ENCODE measurements at regions not wholly inside any gene's neighbourhood (a gene's known extent, or its start where the extent isn't known, plus 50 kb on each side); places are given as distances from the start of the nearest gene placed in this dataset.

- Histone ChIP-seq H3K4me1 (ENCODE audit: control insufficient read depth, insufficient read depth, low read length) (no peaks in the 10 kb centered on the region), H3K4me3 (ENCODE audit: low read depth, low read length) (no peak overlapping the region), H3K27ac (ENCODE audit: extremely low read depth, low read depth, low read length) (no peak overlapping the region), H3K36me3 (ENCODE audit: control insufficient read depth in 2 of 2, insufficient read depth in 1 of 2, low read length in 2 of 2) (no peaks in the 10 kb centered on the region), H3K9me3 (ENCODE audit: control insufficient read depth, insufficient read depth, low read depth, low read length) (no peaks in the 10 kb centered on the region)
- TF ChIP-seq ZNF488 (tag by site-specific recombination; IDR thresholded peaks at IDR 0.05): 0 out of 2 replicates have a peak, but pooled peaks have one; percentile 12
- 0 out of 2 replicates have a peak, but pooled peaks have one; percentile 55 for TF ChIP-seq ZNF521 (tag by site-specific recombination; IDR thresholded peaks at IDR 0.05)
- TF ChIP-seq ZNF596 (tag by site-specific recombination; IDR thresholded peaks at IDR 0.05): no peak
- TF ChIP-seq ZNF777 (tag by site-specific recombination; IDR thresholded peaks at IDR 0.05; ENCODE audit: borderline replicate concordance): 0 out of 2 replicates have a peak, but pooled peaks have one; percentile 52
- CTCF ChIA-PET: no interaction called here
- POLR2A ChIA-PET: no interaction called here
These were observed 633.2 kb upstream of the EEF2KMT start for GRCh38 chr16:5730783-5731182.

DNA sequence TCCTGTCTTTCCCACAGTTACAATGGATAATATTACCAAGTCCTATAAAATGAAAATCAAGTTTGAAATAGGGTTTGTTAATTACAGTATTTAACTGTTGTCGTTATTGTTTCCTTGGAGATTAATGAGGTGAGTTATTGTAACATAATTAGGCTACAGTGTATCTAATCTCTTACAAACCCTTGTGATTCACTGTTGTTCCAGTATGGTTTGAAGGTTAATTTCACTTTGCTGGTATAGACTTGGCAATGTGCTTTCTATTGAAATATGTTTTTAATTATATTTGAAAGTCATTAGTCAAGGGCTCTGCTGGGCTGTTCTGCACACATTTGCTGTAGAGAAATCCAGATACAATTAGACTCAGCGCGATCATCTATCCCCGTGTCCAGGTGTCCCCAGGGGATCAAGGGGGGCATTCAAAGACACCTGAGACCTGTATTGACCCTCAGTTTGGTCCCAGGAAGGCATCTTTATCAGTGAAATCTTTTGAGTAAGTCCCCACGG, 624.6 kb upstream of the EEF2KMT start:
- CTCF ChIA-PET: interaction anchor here (0.5 kb wide), 1 partner anchor 183 kb away, joined by 3 read pairs; no protein-coding TSS in a partner anchor
- Histone ChIP-seq H3K36me3 (ENCODE audit: control insufficient read depth in 2 of 2, insufficient read depth in 1 of 2, low read length in 2 of 2) (no peaks in the 10 kb centered on the region), H3K4me1 (ENCODE audit: control insufficient read depth, insufficient read depth, low read length) (no peaks in the 10 kb centered on the region), H3K27ac (ENCODE audit: extremely low read depth, low read depth, low read length) (no peak overlapping the region), H3K9me3 (ENCODE audit: control insufficient read depth, insufficient read depth, low read depth, low read length) (no peaks in the 10 kb centered on the region), H3K4me3 (ENCODE audit: low read depth, low read length) (no peak overlapping the region)
- POLR2A ChIA-PET: no interaction called here
- no peak for TF ChIP-seq TRIM28 (IDR thresholded peaks at IDR 0.05; ENCODE audit: borderline replicate concordance, low read length)
- no peak for TF ChIP-seq ZEB2 (tag by site-specific recombination; IDR thresholded peaks at IDR 0.05)
- TF ChIP-seq ZNF600 (tag by site-specific recombination; IDR thresholded peaks at IDR 0.05): no peak
- TF ChIP-seq ZNF791 (tag by site-specific recombination; IDR thresholded peaks at IDR 0.05): no peak
- TF ChIP-seq, protein P1, sequence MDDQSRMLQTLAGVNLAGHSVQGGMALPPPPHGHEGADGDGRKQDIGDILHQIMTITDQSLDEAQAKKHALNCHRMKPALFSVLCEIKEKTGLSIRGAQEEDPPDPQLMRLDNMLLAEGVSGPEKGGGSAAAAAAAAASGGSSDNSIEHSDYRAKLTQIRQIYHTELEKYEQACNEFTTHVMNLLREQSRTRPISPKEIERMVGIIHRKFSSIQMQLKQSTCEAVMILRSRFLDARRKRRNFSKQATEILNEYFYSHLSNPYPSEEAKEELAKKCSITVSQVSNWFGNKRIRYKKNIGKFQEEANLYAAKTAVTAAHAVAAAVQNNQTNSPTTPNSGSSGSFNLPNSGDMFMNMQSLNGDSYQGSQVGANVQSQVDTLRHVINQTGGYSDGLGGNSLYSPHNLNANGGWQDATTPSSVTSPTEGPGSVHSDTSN (CRISPR knock-in tag; IDR thresholded peaks at IDR 0.05): no peak
- TF ChIP-seq, protein P2, sequence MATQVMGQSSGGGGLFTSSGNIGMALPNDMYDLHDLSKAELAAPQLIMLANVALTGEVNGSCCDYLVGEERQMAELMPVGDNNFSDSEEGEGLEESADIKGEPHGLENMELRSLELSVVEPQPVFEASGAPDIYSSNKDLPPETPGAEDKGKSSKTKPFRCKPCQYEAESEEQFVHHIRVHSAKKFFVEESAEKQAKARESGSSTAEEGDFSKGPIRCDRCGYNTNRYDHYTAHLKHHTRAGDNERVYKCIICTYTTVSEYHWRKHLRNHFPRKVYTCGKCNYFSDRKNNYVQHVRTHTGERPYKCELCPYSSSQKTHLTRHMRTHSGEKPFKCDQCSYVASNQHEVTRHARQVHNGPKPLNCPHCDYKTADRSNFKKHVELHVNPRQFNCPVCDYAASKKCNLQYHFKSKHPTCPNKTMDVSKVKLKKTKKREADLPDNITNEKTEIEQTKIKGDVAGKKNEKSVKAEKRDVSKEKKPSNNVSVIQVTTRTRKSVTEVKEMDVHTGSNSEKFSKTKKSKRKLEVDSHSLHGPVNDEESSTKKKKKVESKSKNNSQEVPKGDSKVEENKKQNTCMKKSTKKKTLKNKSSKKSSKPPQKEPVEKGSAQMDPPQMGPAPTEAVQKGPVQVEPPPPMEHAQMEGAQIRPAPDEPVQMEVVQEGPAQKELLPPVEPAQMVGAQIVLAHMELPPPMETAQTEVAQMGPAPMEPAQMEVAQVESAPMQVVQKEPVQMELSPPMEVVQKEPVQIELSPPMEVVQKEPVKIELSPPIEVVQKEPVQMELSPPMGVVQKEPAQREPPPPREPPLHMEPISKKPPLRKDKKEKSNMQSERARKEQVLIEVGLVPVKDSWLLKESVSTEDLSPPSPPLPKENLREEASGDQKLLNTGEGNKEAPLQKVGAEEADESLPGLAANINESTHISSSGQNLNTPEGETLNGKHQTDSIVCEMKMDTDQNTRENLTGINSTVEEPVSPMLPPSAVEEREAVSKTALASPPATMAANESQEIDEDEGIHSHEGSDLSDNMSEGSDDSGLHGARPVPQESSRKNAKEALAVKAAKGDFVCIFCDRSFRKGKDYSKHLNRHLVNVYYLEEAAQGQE (tag by site-specific recombination; IDR thresholded peaks at IDR 0.05): no peak
- no peak for TF ChIP-seq ZBTB21 (tag by site-specific recombination; IDR thresholded peaks at IDR 0.05)
- TF ChIP-seq ZBTB11 (tag by site-specific recombination; conservative IDR thresholded peaks at IDR 0.05; ENCODE audit: low read depth): no peak
- no peak for TF ChIP-seq ZFP3 (tag by site-specific recombination; IDR thresholded peaks at IDR 0.05; ENCODE audit: low read depth)
- TF ChIP-seq PATZ1 (tag by site-specific recombination; IDR thresholded peaks at IDR 0.05): no peak
- no peak for TF ChIP-seq ZBTB8A (tag by site-specific recombination; IDR thresholded peaks at IDR 0.05)
- TF ChIP-seq, protein P3, sequence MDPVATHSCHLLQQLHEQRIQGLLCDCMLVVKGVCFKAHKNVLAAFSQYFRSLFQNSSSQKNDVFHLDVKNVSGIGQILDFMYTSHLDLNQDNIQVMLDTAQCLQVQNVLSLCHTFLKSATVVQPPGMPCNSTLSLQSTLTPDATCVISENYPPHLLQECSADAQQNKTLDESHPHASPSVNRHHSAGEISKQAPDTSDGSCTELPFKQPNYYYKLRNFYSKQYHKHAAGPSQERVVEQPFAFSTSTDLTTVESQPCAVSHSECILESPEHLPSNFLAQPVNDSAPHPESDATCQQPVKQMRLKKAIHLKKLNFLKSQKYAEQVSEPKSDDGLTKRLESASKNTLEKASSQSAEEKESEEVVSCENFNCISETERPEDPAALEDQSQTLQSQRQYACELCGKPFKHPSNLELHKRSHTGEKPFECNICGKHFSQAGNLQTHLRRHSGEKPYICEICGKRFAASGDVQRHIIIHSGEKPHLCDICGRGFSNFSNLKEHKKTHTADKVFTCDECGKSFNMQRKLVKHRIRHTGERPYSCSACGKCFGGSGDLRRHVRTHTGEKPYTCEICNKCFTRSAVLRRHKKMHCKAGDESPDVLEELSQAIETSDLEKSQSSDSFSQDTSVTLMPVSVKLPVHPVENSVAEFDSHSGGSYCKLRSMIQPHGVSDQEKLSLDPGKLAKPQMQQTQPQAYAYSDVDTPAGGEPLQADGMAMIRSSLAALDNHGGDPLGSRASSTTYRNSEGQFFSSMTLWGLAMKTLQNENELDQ (tag by site-specific recombination; IDR thresholded peaks at IDR 0.05; ENCODE audit: low read depth): no peak
- no peak for TF ChIP-seq ZNF654 (tag by site-specific recombination; IDR thresholded peaks at IDR 0.05; ENCODE audit: low read depth)
- no peak for TF ChIP-seq MZF1 (tag by site-specific recombination; IDR thresholded peaks at IDR 0.05; ENCODE audit: borderline replicate concordance)
- TF ChIP-seq, protein P4, sequence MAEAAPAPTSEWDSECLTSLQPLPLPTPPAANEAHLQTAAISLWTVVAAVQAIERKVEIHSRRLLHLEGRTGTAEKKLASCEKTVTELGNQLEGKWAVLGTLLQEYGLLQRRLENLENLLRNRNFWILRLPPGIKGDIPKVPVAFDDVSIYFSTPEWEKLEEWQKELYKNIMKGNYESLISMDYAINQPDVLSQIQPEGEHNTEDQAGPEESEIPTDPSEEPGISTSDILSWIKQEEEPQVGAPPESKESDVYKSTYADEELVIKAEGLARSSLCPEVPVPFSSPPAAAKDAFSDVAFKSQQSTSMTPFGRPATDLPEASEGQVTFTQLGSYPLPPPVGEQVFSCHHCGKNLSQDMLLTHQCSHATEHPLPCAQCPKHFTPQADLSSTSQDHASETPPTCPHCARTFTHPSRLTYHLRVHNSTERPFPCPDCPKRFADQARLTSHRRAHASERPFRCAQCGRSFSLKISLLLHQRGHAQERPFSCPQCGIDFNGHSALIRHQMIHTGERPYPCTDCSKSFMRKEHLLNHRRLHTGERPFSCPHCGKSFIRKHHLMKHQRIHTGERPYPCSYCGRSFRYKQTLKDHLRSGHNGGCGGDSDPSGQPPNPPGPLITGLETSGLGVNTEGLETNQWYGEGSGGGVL (tag by site-specific recombination; IDR thresholded peaks at IDR 0.05): no peak

Data from HEK293 (cell line).